Parathyroid adenoma (tissue), 2 donors: ENCODE measurements at regions not wholly inside any gene's neighbourhood (a gene's known extent, or its start where the extent isn't known, plus 50 kb on each side); places are given as distances from the start of the nearest gene placed in this dataset.

Source experiments
- H2AFZ ChIP-seq: fragments of 300-600 bp; sonication (generic); one replicate; pipeline ENCODE4 v1.7.0; 2017; ENCODE audit warnings: antibody characterized with exemption, mild to moderate bottlenecking
- H3K27ac ChIP-seq: fragments of 300-600 bp; sonication (generic); one replicate; pipeline ENCODE4 v1.7.0; 2017
- H3K27me3 ChIP-seq: fragments of 300-600 bp; sonication (generic); one replicate; pipeline ENCODE4 v1.7.0; 2017; ENCODE audit warnings: low read length; ENCODE audit not compliant: control insufficient read depth, insufficient read depth
- H3K36me3 ChIP-seq: fragments of 300-600 bp; sonication (generic); one replicate; pipeline ENCODE4 v1.7.0; 2017; ENCODE audit warnings: low read length; ENCODE audit not compliant: control insufficient read depth, insufficient read depth
- H3K4me1 ChIP-seq: fragments of 300-600 bp; sonication (generic); one replicate; pipeline ENCODE4 v1.7.0; 2017; ENCODE audit warnings: control low read depth
- H3K4me2 ChIP-seq: fragments of 300-600 bp; sonication (generic); one replicate; pipeline ENCODE4 v1.7.0; 2017; ENCODE audit warnings: low read length
- H3K4me3 ChIP-seq: fragments of 300-600 bp; sonication (generic); one replicate; pipeline ENCODE4 v1.7.0; 2017; ENCODE audit warnings: low read depth, low read length
- H3K79me2 ChIP-seq: fragments of 300-600 bp; sonication (generic); one replicate; pipeline ENCODE4 v1.7.0; 2017; ENCODE audit warnings: control low read depth
- H3K9ac ChIP-seq: fragments of 300-600 bp; sonication (generic); one replicate; pipeline ENCODE4 v1.7.0; 2017; ENCODE audit warnings: mild to moderate bottlenecking
- H3K9me3 ChIP-seq: fragments of 300-600 bp; sonication (generic); one replicate; pipeline ENCODE4 v1.7.0; 2017; ENCODE audit warnings: low read length; ENCODE audit not compliant: control insufficient read depth
- CTCF ChIP-seq: fragments of 300-600 bp; sonication (generic); IDR thresholded peaks from one replicate; pipeline ENCODE4 v1.7.0; 2017; ENCODE audit warnings: antibody characterized with exemption, mild to moderate bottlenecking
- donor health status: primary hyperparathyroidism.

DNA sequence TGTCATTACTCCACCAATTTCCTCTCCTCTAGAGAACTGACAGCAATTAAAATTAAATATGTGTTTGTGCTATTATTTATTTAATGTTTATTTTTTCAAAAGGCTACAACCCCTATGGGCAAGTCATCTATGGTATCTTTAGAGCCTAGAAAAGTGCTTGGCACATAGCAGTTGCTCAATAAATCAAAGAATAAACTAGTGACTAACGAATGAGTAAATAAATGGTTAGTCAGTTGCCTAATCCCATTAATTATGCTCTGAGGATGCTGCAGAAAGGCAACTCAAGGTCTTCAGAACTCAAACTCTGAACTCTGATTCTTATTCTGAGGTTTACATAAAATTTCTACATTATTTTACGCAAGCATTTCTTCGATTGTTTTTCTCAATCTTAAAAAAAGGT is 193.0 kb upstream of the TSHZ2 start:
- no peaks in the 10 kb centered on the region for H3K36me3 ChIP-seq
- no peak overlapping the region for H2AFZ ChIP-seq
- H3K4me1 ChIP-seq: no peaks in the 10 kb centered on the region
- no peak overlapping the region for H3K4me3 ChIP-seq
- no peaks in the 10 kb centered on the region for H3K79me2 ChIP-seq
- no peaks in the 10 kb centered on the region for H3K9me3 ChIP-seq
- H3K27me3 ChIP-seq: no peaks in the 10 kb centered on the region
- H3K4me2 ChIP-seq: no peak overlapping the region
- no peak overlapping the region for H3K27ac ChIP-seq
- no peak overlapping the region for H3K9ac ChIP-seq
- no peak for TF ChIP-seq CTCF

DNA sequence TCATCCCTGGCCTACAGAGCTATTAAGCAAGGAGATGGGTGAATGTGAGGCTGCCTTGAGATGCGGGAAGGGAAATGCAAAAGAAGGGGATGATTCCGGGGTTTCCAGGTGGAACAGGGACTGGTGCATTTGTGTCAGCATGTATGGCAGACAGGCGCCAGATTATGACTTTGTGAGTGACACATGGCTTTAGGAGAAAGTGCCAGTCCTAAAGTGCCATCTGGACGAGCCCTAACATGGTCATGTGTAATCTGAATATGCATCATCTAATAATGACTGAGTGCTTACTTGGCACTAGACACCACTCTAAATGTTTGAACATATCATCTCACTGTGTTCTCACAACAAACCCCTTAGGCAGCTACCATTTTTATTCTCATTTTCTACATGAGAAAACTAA is 195.0 kb upstream of the TSHZ2 start:
- Histone ChIP-seq H3K4me2 (no peak overlapping the region), H3K9ac (no peak overlapping the region), H3K4me1 (no peaks in the 10 kb centered on the region), H3K9me3 (no peaks in the 10 kb centered on the region), H3K27me3 (no peaks in the 10 kb centered on the region), H3K27ac (no peak overlapping the region), H2AFZ (no peak overlapping the region), H3K79me2 (no peaks in the 10 kb centered on the region), H3K4me3 (no peak overlapping the region), H3K36me3 (no peaks in the 10 kb centered on the region)
- TF ChIP-seq CTCF: no peak

DNA sequence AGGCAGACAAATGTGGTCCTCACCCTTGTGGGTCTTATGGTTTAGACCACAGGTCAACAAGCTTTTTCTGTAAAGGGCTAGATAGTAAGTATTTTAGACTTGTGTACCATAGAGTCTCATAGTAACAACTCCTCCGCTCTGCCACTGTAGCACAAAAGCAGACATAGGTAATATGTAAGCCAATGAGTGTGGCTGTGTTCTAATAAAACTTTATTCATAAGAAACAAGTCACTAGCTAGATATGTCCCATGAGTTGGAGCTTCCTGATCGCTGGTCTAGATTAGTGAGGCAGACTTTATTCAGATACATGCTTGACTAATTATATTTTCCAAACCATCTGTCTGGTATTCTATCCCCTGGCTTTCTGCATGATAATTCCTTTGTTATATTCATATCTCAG is 196.4 kb upstream of the TSHZ2 start:
- Histone ChIP-seq H3K27me3 (no peaks in the 10 kb centered on the region), H3K4me2 (no peak overlapping the region), H3K9me3 (no peaks in the 10 kb centered on the region), H3K4me1 (no peaks in the 10 kb centered on the region), H3K9ac (no peak overlapping the region), H2AFZ (no peak overlapping the region), H3K36me3 (no peaks in the 10 kb centered on the region), H3K4me3 (no peak overlapping the region), H3K27ac (no peak overlapping the region), H3K79me2 (no peaks in the 10 kb centered on the region)
- no peak for TF ChIP-seq CTCF

GRCh38 chr20:52768694-52769093 is 203.5 kb upstream of the TSHZ2 start:
- Histone ChIP-seq H3K79me2 (no peaks in the 10 kb centered on the region), H3K4me2 (no peak overlapping the region), H3K27me3 (no peaks in the 10 kb centered on the region), H2AFZ (no peak overlapping the region), H3K36me3 (no peaks in the 10 kb centered on the region), H3K4me1 (no peaks in the 10 kb centered on the region), H3K27ac (no peak overlapping the region), H3K4me3 (no peak overlapping the region), H3K9me3 (no peaks in the 10 kb centered on the region), H3K9ac (no peak overlapping the region)
- no peak for TF ChIP-seq CTCF

DNA sequence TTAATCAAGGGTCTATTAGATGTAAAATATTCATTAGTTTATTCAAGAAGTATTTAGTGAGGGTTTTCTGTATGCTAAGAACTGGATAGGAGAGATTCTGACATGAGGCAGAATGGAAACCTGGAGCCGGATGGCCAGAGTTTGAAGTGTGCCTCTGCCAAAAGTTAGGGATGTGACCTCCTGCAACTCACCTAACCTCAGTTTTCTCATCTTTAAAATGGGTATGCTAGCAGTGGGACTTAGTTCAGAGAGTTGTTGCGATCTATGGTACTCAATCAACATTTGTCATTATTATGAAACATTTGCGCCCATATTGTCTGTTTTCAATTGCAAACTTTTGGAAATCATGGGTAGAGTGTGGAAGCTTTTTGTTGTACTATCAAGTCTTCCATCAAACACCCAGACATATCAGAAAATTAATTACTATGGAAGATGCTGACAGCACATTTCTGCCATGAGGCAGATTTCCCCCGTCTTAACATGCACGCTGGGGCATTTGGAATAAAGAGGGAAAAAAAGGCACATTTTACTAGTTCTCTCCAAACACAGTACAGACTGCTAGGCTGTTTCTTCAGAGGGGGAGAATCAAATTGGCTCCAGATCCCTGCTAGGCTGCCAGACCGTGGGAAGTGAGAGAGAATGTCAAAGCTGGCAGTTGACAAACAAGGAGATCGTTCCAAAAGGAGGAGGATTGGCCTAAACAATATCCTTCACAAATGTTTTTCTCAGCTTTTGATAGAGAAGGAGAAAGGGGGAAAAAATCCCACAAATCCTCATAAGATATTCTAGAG is 205.3 kb upstream of the TSHZ2 start:
- no peak overlapping the region for H3K27ac ChIP-seq
- H3K36me3 ChIP-seq: no peaks in the 10 kb centered on the region
- H3K4me1 ChIP-seq: no peaks in the 10 kb centered on the region
- no peak overlapping the region for H3K4me3 ChIP-seq
- H3K4me2 ChIP-seq: no peak overlapping the region
- TF ChIP-seq CTCF: no peak
- no peaks in the 10 kb centered on the region for H3K9me3 ChIP-seq
- H3K27me3 ChIP-seq: no peaks in the 10 kb centered on the region
- H2AFZ ChIP-seq: no peak overlapping the region
- H3K79me2 ChIP-seq: no peaks in the 10 kb centered on the region
- H3K9ac ChIP-seq: no peak overlapping the region
